ENCODE measurements at regions not wholly inside any gene's neighbourhood (a gene's known extent, or its start where the extent isn't known, plus 50 kb on each side); places are given as distances from the start of the nearest gene placed in this dataset.
"Not testable (repeated sequence)": the region's sequence is repeated elsewhere in the genome, so short reads cannot be mapped to it uniquely, and the experiment has no call there.

- H3K4me1 ChIP-seq (replicated peaks in 1 of 2): no peaks in the 10 kb centered on the region
- 21 to 33% (median 28%) methylated on average over 3 of the region's 3 CpGs for WGBS, 4 donors
- no peaks in the 10 kb centered on the region for H3K36me3 ChIP-seq (replicated peaks in 1 of 2)
- DNase-seq: no peak
- intact Hi-C loops (cut with DNase I): no loop called here
- TF ChIP-seq POLR2A (IDR thresholded peaks at IDR 0.05): no peak
- no peak overlapping the region for H3K4me3 ChIP-seq
- no peaks in the 10 kb centered on the region for H3K9me3 ChIP-seq (replicated peaks in 1 of 3)
- no peaks in the 10 kb centered on the region for H3K27me3 ChIP-seq
- no peak overlapping the region for H3K27ac ChIP-seq
Observed at GRCh38 chr5:6291961-6292360, 86.4 kb downstream of the MED10 start.

- intact Hi-C loops (cut with DNase I): no loop called here
- Histone ChIP-seq H3K9me3 (replicated peaks in 1 of 3) (no peaks in the 10 kb centered on the region), H3K27me3 (no peaks in the 10 kb centered on the region), H3K4me3 (no peak overlapping the region), H3K36me3 (replicated peaks in 1 of 2) (no peaks in the 10 kb centered on the region), H3K4me1 (replicated peaks in 1 of 2) (no peaks in the 10 kb centered on the region), H3K27ac (no peak overlapping the region)
- TF ChIP-seq CTCF (IDR thresholded peaks at IDR 0.05) (no peak), POLR2A (IDR thresholded peaks at IDR 0.05) (no peak)
- WGBS, 4 donors: 85 to 97% (median 90%) methylated on average over 3 of the region's 3 CpGs
- DNase-seq: no peak
Observed at GRCh38 chr5:6289239-6289638, 89.1 kb downstream of the MED10 start.

GRCh38 chr5:6287176-6287575 lies 91.2 kb downstream of the MED10 start:
- no peak for TF ChIP-seq POLR2A (IDR thresholded peaks at IDR 0.05)
- no peak overlapping the region for H3K4me3 ChIP-seq
- no peak overlapping the region for H3K27ac ChIP-seq
- H3K4me1 ChIP-seq (replicated peaks in 1 of 2): no peaks in the 10 kb centered on the region
- intact Hi-C loops (cut with DNase I): no loop called here
- H3K27me3 ChIP-seq: no peaks in the 10 kb centered on the region
- no peaks in the 10 kb centered on the region for H3K9me3 ChIP-seq (replicated peaks in 1 of 3)
- no peaks in the 10 kb centered on the region for H3K36me3 ChIP-seq (replicated peaks in 1 of 2)
- DNase-seq: no peak
- 49 to 55% (median 52%) methylated on average over 6 of the region's 6 CpGs for WGBS, 4 donors

GRCh38 chr5:6286404-6286803 lies 91.9 kb downstream of the MED10 start:
- Histone ChIP-seq H3K36me3 (replicated peaks in 1 of 2) (no peaks in the 10 kb centered on the region), H3K4me3 (no peak overlapping the region), H3K4me1 (replicated peaks in 1 of 2) (no peaks in the 10 kb centered on the region), H3K27me3 (no peaks in the 10 kb centered on the region), H3K27ac (no peak overlapping the region), H3K9me3 (replicated peaks in 1 of 3) (no peaks in the 10 kb centered on the region)
- WGBS, 4 donors: 85 to 93% (median 92%) methylated on average over 7 of the region's 7 CpGs
- no peak for TF ChIP-seq CTCF (IDR thresholded peaks at IDR 0.05)
- DNase-seq: no peak
- intact Hi-C loops (cut with DNase I): no loop called here

- H3K9me3 ChIP-seq (replicated peaks in 1 of 3); H3K27ac ChIP-seq; intact Hi-C loops (cut with DNase I); H3K36me3 ChIP-seq (replicated peaks in 1 of 2); H3K27me3 ChIP-seq; H3K4me3 ChIP-seq; H3K4me1 ChIP-seq (replicated peaks in 1 of 2); DNase-seq: not testable (repeated sequence)
Observed at GRCh38 chr5:6284491-6284890, 93.9 kb downstream of the MED10 start.

- Histone ChIP-seq H3K9me3 (replicated peaks in 1 of 3) (no peaks in the 10 kb centered on the region), H3K27me3 (no peaks in the 10 kb centered on the region), H3K36me3 (replicated peaks in 1 of 2) (no peaks in the 10 kb centered on the region), H3K4me3 (no peak overlapping the region), H3K4me1 (replicated peaks in 1 of 2) (no peaks in the 10 kb centered on the region), H3K27ac (no peak overlapping the region)
- intact Hi-C loops (cut with DNase I): no loop called here
- no peak for TF ChIP-seq POLR2A (IDR thresholded peaks at IDR 0.05)
- no peak for TF ChIP-seq CTCF (IDR thresholded peaks at IDR 0.05)
- 89 to 98% (median 90%) methylated on average over 1 of the region's 1 CpG for WGBS, 4 donors
- no peak for DNase-seq
Observed at GRCh38 chr5:6282352-6282751, 96.0 kb downstream of the MED10 start.

All from adrenal gland (tissue), 9 donors.